Endothelial cell (in vitro differentiated cells): ENCODE measurements at regions not wholly inside any gene's neighbourhood (a gene's known extent, or its start where the extent isn't known, plus 50 kb on each side); places are given as distances from the start of the nearest gene placed in this dataset.
"Not testable (repeated sequence)": the region's sequence is repeated elsewhere in the genome, so short reads cannot be mapped to it uniquely, and the experiment has no call there.

Source experiments
- DNase-seq: peaks from one replicate; pipeline ENCODE4 v3.0.0; 2021; ENCODE audit warnings: low spot score
- H3K27ac Mint-ChIP-seq: one replicate; pipeline ENCODE4 v1.8.0; 2021; ENCODE audit warnings: mixed read lengths, inconsistent platforms; ENCODE audit not compliant: unreplicated experiment
- H3K27me3 Mint-ChIP-seq: one replicate; pipeline ENCODE4 v1.8.0; 2021; ENCODE audit warnings: mild to moderate bottlenecking, moderate library complexity, mixed read lengths, inconsistent platforms; ENCODE audit not compliant: unreplicated experiment
- H3K36me3 Mint-ChIP-seq: one replicate; pipeline ENCODE4 v1.8.0; 2021; ENCODE audit warnings: mild to moderate bottlenecking, low read depth, mixed read lengths, inconsistent platforms; ENCODE audit not compliant: unreplicated experiment
- H3K4me1 Mint-ChIP-seq: one replicate; pipeline ENCODE4 v1.8.0; 2021; ENCODE audit warnings: mild to moderate bottlenecking, mixed read lengths, inconsistent platforms; ENCODE audit not compliant: unreplicated experiment
- H3K4me3 Mint-ChIP-seq: one replicate; pipeline ENCODE4 v1.8.0; 2021; ENCODE audit warnings: mild to moderate bottlenecking, mixed read lengths, inconsistent platforms; ENCODE audit not compliant: unreplicated experiment
- H3K9me3 Mint-ChIP-seq: one replicate; pipeline ENCODE4 v1.8.0; 2021; ENCODE audit warnings: mixed read lengths, inconsistent platforms; ENCODE audit not compliant: unreplicated experiment
- TF ChIP-seq, protein P1 (sequence below): fragments of 200-600 bp; sonication (generic); IDR thresholded peaks from one replicate; pipeline ENCODE4 v1.5.0; 2021; ENCODE audit warnings: antibody characterized with exemption; ENCODE audit not compliant: unreplicated experiment

- Mint-ChIP-seq H3K4me1 (no peaks in the 10 kb centered on the region), H3K9me3 (peaks cover 11% of the 10 kb centered on the region), H3K4me3 (no peak overlapping the region), H3K27me3 (peaks cover 2% of the 10 kb centered on the region), H3K36me3 (peaks cover 4% of the 10 kb centered on the region), H3K27ac (no peak overlapping the region)
- TF ChIP-seq, protein P1, sequence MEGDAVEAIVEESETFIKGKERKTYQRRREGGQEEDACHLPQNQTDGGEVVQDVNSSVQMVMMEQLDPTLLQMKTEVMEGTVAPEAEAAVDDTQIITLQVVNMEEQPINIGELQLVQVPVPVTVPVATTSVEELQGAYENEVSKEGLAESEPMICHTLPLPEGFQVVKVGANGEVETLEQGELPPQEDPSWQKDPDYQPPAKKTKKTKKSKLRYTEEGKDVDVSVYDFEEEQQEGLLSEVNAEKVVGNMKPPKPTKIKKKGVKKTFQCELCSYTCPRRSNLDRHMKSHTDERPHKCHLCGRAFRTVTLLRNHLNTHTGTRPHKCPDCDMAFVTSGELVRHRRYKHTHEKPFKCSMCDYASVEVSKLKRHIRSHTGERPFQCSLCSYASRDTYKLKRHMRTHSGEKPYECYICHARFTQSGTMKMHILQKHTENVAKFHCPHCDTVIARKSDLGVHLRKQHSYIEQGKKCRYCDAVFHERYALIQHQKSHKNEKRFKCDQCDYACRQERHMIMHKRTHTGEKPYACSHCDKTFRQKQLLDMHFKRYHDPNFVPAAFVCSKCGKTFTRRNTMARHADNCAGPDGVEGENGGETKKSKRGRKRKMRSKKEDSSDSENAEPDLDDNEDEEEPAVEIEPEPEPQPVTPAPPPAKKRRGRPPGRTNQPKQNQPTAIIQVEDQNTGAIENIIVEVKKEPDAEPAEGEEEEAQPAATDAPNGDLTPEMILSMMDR, result no peak
- DNase-seq, result no peak
Observed at GRCh38 chrY:11069271-11069670, 1541.6 kb downstream of the TSPY10 start.

- Mint-ChIP-seq H3K4me3 (no peak overlapping the region), H3K27ac (no peak overlapping the region), H3K27me3 (peaks cover 2% of the 10 kb centered on the region), H3K9me3 (peaks cover 5% of the 10 kb centered on the region), H3K36me3 (no peaks in the 10 kb centered on the region), H3K4me1 (no peaks in the 10 kb centered on the region)
- DNase-seq, result no peak
- TF ChIP-seq, protein P1, result no peak
Observed at GRCh38 chrY:11070250-11071113, 1542.8 kb downstream of the TSPY10 start.

DNA sequence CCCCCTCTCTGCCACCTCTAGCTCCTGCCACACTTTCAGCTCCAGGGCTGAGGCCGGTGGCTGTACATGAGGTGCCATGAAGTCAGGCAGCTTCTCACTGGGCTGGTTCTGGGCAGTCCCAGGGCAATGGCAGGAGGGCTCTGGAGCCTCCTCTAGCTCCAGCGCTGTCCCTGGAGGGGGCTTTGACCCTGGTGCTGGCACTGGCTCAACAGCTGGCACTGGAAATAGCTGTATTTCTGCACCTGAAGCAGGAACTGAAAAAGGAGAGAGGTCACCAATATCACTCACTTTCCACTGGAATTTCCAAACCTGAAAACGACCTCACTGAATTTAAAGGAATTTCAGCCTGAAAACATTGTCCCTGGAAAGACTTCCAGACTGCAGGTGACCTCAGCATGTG is 1558.1 kb downstream of the TSPY10 start:
- H3K4me1 Mint-ChIP-seq, H3K27ac Mint-ChIP-seq, H3K36me3 Mint-ChIP-seq, H3K4me3 Mint-ChIP-seq, DNase-seq, H3K27me3 Mint-ChIP-seq, H3K9me3 Mint-ChIP-seq: not testable (repeated sequence)

- H3K9me3 Mint-ChIP-seq, H3K4me3 Mint-ChIP-seq, H3K27ac Mint-ChIP-seq, H3K36me3 Mint-ChIP-seq, H3K27me3 Mint-ChIP-seq, DNase-seq, H3K4me1 Mint-ChIP-seq: not testable (repeated sequence)
Observed at GRCh38 chrY:11097498-11097897, 1569.8 kb downstream of the TSPY10 start.

DNA sequence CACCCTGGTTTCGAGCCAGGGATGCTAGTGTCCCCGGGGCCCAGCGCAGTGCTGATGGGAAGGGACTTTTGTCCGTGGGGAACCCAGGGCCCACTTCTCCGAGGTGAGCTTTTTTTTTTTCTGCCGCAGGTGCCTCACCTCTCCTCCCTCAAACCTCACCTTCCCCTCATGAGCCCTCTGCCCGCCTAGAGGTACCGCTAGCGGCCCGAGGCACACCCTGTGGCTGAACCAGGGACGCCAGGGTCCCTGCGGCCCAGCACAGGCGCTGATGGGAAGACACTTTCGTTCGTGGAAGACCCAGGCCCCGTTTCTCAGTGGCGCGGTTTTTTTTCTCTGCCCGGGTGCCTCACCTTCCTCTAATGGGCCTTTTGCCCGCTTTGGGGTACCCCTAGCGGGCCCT is 1570.7 kb downstream of the TSPY10 start:
- not testable (repeated sequence) for H3K36me3 Mint-ChIP-seq, H3K27ac Mint-ChIP-seq, H3K4me1 Mint-ChIP-seq, DNase-seq, H3K9me3 Mint-ChIP-seq, H3K4me3 Mint-ChIP-seq, H3K27me3 Mint-ChIP-seq

- no peak overlapping the region for H3K27ac Mint-ChIP-seq
- no peaks in the 10 kb centered on the region for H3K4me1 Mint-ChIP-seq
- no peaks in the 10 kb centered on the region for H3K36me3 Mint-ChIP-seq
- no peak for DNase-seq
- H3K9me3 Mint-ChIP-seq, result no peaks in the 10 kb centered on the region
- TF ChIP-seq, protein P1, result no peak
- no peaks in the 10 kb centered on the region for H3K27me3 Mint-ChIP-seq
- H3K4me3 Mint-ChIP-seq, result no peak overlapping the region
Observed at GRCh38 chrY:11099004-11099403, 1571.3 kb downstream of the TSPY10 start.

DNA sequence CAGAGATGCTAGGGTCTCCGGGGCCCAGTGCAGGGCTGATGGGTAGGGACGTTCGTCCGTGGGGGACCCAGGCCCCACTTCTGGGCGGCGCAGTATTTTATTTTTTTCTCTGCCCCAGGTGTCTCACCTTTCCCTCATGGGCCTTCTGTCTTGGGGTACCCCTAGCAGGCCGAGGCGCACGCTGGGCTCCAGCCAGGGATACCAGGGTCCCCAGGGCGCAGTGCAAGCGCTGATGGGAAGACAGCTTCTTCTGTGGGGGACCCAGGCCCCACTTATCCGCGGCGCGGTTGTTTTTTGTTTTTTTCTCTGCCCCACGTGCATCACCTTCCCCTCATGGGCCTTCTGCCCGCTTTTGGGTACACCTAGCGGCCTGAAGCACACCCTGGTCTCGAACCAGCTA is 1572.8 kb downstream of the TSPY10 start:
- not testable (repeated sequence) for H3K9me3 Mint-ChIP-seq, H3K4me3 Mint-ChIP-seq, H3K27ac Mint-ChIP-seq, DNase-seq, H3K27me3 Mint-ChIP-seq, H3K4me1 Mint-ChIP-seq, H3K36me3 Mint-ChIP-seq

GRCh38 chrY:11102987-11103386 is 1575.3 kb downstream of the TSPY10 start:
- DNase-seq, H3K36me3 Mint-ChIP-seq, H3K4me3 Mint-ChIP-seq, H3K9me3 Mint-ChIP-seq, H3K27ac Mint-ChIP-seq, H3K4me1 Mint-ChIP-seq, H3K27me3 Mint-ChIP-seq: not testable (repeated sequence)

- H3K4me1 Mint-ChIP-seq, H3K4me3 Mint-ChIP-seq, H3K27me3 Mint-ChIP-seq, DNase-seq, H3K27ac Mint-ChIP-seq, H3K36me3 Mint-ChIP-seq: not testable (repeated sequence)
- peaks cover 13% of the 10 kb centered on the region for H3K9me3 Mint-ChIP-seq
Observed at GRCh38 chrY:11107127-11107918, 1579.6 kb downstream of the TSPY10 start.
